ENCODE measurements at regions not wholly inside any gene's neighbourhood (a gene's known extent, or its start where the extent isn't known, plus 50 kb on each side); places are given as distances from the start of the nearest gene placed in this dataset.

DNA sequence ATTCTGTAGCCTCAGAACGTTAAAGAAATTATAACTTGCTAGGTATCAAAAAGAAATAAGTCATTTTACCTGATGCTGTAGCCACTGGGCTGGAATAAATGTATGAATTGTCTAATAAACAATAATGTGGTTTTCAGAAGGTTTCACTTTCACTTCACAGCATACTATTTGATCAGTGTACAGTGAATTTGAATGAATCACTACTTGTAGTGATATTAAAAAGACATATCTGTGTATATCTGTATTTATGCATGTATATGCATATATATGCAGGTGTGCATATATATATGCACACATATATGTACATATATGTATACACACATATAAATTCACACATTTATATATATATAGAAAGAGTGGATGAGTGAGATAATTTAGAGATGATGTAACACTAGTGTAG lies 440.0 kb upstream of the PCDH10 start:
- TF ChIP-seq POLR2A (IDR thresholded peaks at IDR 0.05): no peak
- TF ChIP-seq, protein P1, sequence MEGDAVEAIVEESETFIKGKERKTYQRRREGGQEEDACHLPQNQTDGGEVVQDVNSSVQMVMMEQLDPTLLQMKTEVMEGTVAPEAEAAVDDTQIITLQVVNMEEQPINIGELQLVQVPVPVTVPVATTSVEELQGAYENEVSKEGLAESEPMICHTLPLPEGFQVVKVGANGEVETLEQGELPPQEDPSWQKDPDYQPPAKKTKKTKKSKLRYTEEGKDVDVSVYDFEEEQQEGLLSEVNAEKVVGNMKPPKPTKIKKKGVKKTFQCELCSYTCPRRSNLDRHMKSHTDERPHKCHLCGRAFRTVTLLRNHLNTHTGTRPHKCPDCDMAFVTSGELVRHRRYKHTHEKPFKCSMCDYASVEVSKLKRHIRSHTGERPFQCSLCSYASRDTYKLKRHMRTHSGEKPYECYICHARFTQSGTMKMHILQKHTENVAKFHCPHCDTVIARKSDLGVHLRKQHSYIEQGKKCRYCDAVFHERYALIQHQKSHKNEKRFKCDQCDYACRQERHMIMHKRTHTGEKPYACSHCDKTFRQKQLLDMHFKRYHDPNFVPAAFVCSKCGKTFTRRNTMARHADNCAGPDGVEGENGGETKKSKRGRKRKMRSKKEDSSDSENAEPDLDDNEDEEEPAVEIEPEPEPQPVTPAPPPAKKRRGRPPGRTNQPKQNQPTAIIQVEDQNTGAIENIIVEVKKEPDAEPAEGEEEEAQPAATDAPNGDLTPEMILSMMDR (IDR thresholded peaks at IDR 0.05): no peak

Measured in Peyer's patch (tissue), 4 donors.